ENCODE measurements at regions not wholly inside any gene's neighbourhood (a gene's known extent, or its start where the extent isn't known, plus 50 kb on each side); places are given as distances from the start of the nearest gene placed in this dataset.

DNA sequence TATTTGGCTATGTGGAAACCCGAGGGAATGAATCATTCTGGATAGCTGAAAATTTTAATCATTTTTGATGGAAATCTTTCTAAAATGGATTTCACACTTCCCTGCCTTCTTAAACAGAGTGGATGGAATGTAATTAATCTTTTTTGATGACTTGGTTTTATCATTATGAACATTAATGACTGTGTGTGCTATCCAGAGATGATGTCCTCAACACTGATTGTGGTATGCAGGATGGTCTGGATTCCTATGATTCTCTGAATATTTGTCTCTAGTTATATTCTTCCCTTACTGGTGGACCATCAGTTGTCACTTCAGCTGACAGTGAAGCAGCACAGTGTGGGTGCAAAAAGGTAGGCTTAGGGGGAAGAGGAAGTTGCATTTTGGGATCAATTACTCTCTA is 513.5 kb downstream of the LMO4 start:
- Mint-ChIP-seq H3K4me1 (no peaks in the 10 kb centered on the region), H3K4me3 (no peak overlapping the region), H3K27me3 (ENCODE audit: low read depth) (no peaks in the 10 kb centered on the region), H3K27ac (ENCODE audit: unreplicated experiment) (no peak overlapping the region), H3K9me3 (peaks cover 5% of the 10 kb centered on the region), H3K36me3 (ENCODE audit: low read depth) (no peaks in the 10 kb centered on the region)
- TF ChIP-seq, protein P1, sequence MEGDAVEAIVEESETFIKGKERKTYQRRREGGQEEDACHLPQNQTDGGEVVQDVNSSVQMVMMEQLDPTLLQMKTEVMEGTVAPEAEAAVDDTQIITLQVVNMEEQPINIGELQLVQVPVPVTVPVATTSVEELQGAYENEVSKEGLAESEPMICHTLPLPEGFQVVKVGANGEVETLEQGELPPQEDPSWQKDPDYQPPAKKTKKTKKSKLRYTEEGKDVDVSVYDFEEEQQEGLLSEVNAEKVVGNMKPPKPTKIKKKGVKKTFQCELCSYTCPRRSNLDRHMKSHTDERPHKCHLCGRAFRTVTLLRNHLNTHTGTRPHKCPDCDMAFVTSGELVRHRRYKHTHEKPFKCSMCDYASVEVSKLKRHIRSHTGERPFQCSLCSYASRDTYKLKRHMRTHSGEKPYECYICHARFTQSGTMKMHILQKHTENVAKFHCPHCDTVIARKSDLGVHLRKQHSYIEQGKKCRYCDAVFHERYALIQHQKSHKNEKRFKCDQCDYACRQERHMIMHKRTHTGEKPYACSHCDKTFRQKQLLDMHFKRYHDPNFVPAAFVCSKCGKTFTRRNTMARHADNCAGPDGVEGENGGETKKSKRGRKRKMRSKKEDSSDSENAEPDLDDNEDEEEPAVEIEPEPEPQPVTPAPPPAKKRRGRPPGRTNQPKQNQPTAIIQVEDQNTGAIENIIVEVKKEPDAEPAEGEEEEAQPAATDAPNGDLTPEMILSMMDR (conservative IDR thresholded peaks at IDR 0.05) = no peak
- no peak for DNase-seq (ENCODE audit: low read depth, low spot score)

- no peak for DNase-seq (ENCODE audit: low read depth, low spot score)
- Mint-ChIP-seq H3K4me3 (no peak overlapping the region), H3K27me3 (ENCODE audit: low read depth) (no peaks in the 10 kb centered on the region), H3K4me1 (no peaks in the 10 kb centered on the region), H3K27ac (ENCODE audit: unreplicated experiment) (no peak overlapping the region), H3K9me3 (peaks cover 5% of the 10 kb centered on the region), H3K36me3 (ENCODE audit: low read depth) (no peaks in the 10 kb centered on the region)
- TF ChIP-seq, protein P1 (conservative IDR thresholded peaks at IDR 0.05) = no peak
Observed at GRCh38 chr1:87844251-87844650, 515.6 kb downstream of the LMO4 start.

DNA sequence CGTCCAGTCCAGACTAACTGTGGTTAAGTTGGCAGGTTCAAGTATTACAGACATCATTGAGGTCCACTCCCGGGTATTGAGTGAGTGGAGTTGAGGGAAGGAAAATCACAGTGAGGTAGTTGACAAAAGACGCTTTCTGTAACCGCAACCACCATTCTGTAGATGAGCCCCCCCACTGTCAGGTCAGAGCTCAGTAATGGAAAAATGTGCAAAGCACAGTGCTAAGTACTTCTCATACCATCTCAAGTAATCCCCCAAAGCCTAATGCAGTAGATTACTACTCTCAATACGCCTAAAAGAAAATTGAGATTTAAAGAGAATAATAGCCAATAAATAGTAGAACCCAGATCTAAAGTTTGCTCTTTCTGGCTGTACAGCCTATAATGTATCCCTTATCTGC is 522.8 kb downstream of the LMO4 start:
- Mint-ChIP-seq H3K4me1 (peaks cover under 1% of the 10 kb centered on the region), H3K27me3 (ENCODE audit: low read depth) (no peaks in the 10 kb centered on the region), H3K36me3 (ENCODE audit: low read depth) (no peaks in the 10 kb centered on the region), H3K4me3 (no peak overlapping the region), H3K27ac (ENCODE audit: unreplicated experiment) (no peak overlapping the region), H3K9me3 (no peaks in the 10 kb centered on the region)
- DNase-seq (ENCODE audit: low read depth, low spot score) = no peak
- TF ChIP-seq, protein P1 (conservative IDR thresholded peaks at IDR 0.05) = no peak

GRCh38 chr1:87852410-87853161 is 523.9 kb downstream of the LMO4 start:
- H3K27me3 Mint-ChIP-seq (ENCODE audit: low read depth) = no peaks in the 10 kb centered on the region
- H3K4me1 Mint-ChIP-seq = peaks cover 5% of the 10 kb centered on the region
- TF ChIP-seq, protein P1 (conservative IDR thresholded peaks at IDR 0.05) = no peak
- H3K9me3 Mint-ChIP-seq = no peaks in the 10 kb centered on the region
- H3K27ac Mint-ChIP-seq (ENCODE audit: unreplicated experiment) = no peak overlapping the region
- H3K4me3 Mint-ChIP-seq = no peak overlapping the region
- H3K36me3 Mint-ChIP-seq (ENCODE audit: low read depth) = no peaks in the 10 kb centered on the region
- DNase-seq (ENCODE audit: low read depth, low spot score) = no peak

DNA sequence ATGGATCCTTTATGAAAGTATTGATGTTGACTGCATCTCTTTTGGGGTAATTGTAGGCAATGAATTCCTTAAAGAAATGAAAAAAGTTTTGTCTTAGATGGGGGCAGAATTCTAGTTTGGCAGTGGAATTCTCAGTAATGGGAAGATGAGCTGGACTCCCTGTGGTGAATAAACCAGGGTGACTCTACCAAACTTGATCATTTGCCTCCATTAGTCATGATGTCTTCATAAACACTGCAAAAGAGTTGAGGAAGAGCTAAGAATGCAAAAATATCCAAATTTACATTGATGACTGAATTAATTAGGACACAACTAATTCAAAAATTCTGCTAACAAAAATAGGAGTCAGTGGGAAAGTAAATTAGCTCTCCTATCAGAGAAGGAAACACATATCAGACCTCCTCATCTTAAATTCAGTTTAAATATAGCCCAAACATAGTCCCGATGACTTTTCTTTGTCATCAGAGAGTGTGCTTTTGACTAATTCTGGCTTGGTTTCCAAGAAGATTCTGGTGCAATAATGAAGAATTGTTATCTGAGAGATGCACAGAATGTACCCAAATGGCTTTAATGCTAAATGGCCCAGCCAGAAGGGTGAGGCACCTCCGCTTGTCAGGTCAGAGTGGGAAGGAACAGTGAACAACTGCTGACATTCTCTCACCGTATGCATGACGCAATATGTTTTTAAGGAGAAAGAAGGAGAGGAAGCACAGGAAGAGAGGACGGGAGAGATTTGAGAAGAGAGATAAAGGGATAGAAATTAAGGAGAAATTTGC is 525.1 kb downstream of the LMO4 start:
- Mint-ChIP-seq H3K27ac (ENCODE audit: unreplicated experiment) (no peak overlapping the region), H3K27me3 (ENCODE audit: low read depth) (no peaks in the 10 kb centered on the region), H3K4me3 (no peak overlapping the region), H3K4me1 (peaks cover 5% of the 10 kb centered on the region), H3K36me3 (ENCODE audit: low read depth) (peaks cover 3% of the 10 kb centered on the region), H3K9me3 (peaks cover 3% of the 10 kb centered on the region)
- no peak for DNase-seq (ENCODE audit: low read depth, low spot score)
- TF ChIP-seq, protein P1 (conservative IDR thresholded peaks at IDR 0.05) = no peak
